HepG2 (cell line): ENCODE measurements at regions not wholly inside any gene's neighbourhood (a gene's known extent, or its start where the extent isn't known, plus 50 kb on each side); places are given as distances from the start of the nearest gene placed in this dataset.

ENCODE experiments used
- ZNF569 ChIP-seq: sonication (generic); formaldehyde crosslinking; IDR thresholded peaks from 2 replicates; pipeline ENCODE4 v1.5.0; 2020; ENCODE audit warnings: mild to moderate bottlenecking, missing genetic modification reagents, moderate library complexity, borderline replicate concordance
- TF ChIP-seq, protein P1 (sequence below): IDR thresholded peaks from 2 replicates; pipeline ENCODE4 v1.6.1; 2012; ENCODE audit warnings: inconsistent platforms

DNA sequence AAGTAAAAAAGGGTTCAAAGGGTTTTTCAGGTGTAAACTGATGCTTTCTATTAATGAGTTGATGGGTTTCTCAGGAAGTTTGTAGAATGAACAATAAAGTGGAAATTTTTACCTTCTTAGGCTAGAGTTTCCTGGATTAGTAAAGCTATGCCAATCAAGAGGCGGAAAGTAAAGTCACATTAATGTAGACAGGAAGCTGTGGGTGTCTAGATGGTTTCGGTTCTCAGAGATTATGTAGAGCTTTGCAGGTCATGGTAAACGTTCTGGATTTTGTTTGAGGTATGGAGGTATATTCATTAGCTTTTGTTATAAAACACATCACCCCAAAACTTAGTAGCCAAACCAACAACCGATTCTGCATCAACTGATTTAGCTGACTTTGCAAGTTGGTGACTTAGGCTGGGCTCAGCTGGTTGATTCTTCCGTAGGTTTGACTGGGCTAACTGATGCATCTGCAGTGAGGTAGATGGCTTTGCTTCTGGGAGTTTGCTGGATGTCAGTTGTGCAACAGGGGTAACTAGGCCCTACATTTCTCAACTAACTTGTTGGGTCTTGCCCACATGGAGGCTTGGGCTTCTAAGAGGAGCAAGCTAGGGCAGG lies 273.8 kb downstream of the MSX2 start:
- TF ChIP-seq, protein P1, sequence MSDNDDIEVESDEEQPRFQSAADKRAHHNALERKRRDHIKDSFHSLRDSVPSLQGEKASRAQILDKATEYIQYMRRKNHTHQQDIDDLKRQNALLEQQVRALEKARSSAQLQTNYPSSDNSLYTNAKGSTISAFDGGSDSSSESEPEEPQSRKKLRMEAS: no peak
- no peak for TF ChIP-seq ZNF569 (CRISPR knock-in tag)
